RWPE1 (cell line): ENCODE measurements at regions not wholly inside any gene's neighbourhood (a gene's known extent, or its start where the extent isn't known, plus 50 kb on each side); places are given as distances from the start of the nearest gene placed in this dataset.
A peak's percentile ranks its signal among the peaks of the same experiment; 100 is the strongest.
"Not testable (repeated sequence)": the region's sequence is repeated elsewhere in the genome, so short reads cannot be mapped to it uniquely, and the experiment has no call there.

Source experiments
- CTCF ChIA-PET: fragments of 350-600 bp; sonication (Branson Sonifier 250); formaldehyde crosslinking; extraction: SDS; loops from one replicate; lab custom pipeline; 2021; lab: Yijun Ruan, JAX
- POLR2A ChIA-PET: fragments of 400-600 bp; formaldehyde crosslinking; extraction: SDS; loops from one replicate; lab custom pipeline; 2020; ENCODE audit warnings: antibody characterized with exemption; ENCODE audit not compliant: low non-redundant PET; lab: Yijun Ruan, JAX
- DNase-seq: peaks from one replicate; pipeline ENCODE4 v3.0.0; 2012; ENCODE audit warnings: low spot score
- H3K27ac ChIP-seq: fragments of 450-650 bp; 2 replicates; pipeline ENCODE4 v1.5.1; 2017
- CTCF ChIP-seq: fragments of 450-650 bp; conservative IDR thresholded peaks from 2 replicates; pipeline ENCODE4 v1.5.1; 2017; ENCODE audit warnings: low read depth, mild to moderate bottlenecking

DNA sequence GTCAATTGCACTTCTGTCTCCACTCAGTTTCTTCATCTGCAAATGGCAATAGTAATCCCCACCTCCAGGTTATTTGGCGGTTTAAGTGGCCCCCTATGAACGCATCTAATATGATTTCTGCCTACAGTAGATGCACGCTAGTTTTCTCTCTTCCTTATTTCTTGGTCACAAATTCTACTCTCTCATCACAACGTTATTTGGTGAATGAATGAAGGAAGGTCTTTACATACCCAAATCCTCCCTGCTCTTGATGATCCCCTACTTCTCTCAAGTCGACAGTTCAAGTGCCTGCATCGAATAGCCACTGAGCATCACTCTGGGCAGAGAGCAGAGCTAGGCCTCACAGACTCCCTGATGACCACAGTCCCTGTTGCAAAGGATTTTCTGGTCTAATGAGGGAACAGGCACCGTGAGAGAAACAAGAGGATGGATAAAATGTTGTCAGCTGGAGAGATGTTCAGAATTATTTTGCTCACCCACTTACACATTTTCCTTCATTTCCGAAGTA lies 181.2 kb upstream of the SMAD3 start:
- no peak for DNase-seq
- POLR2A ChIA-PET = no interaction called here
- H3K27ac ChIP-seq = peak overlapping the region; percentile 93
- no peak for TF ChIP-seq CTCF
- CTCF ChIA-PET = interaction anchor here (1.4 kb wide), 1 partner anchor 20 kb away, joined by 6 read pairs; no protein-coding TSS in a partner anchor

DNA sequence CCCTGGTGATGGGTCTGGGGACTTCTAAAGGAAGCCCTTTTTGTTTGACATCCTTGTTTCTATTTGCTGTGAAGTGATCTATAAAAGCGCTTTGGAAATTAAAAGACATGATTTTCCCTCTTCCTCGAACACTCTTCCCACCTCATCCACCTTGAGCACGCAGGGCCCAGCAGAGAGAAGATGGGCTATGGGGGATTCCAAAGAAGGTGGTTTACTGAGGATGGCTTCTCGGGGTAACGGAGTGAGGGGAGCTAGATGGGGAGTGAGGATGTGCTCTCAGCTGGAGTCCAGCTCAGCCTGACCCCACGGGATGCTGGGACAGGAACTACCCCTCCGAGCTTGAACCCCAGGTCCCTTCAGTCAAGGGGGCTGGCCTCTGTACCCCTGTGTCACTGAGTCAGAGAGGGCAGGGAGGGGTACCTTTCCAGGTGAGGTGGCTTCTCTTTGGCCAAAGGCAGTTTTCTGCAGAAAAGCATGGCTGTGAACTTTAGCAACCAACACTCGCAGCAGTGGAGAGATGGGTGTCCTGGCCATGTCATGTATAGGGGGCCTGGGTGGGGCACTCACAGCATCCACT lies 180.7 kb upstream of the SMAD3 start:
- TF ChIP-seq CTCF = no peak
- H3K27ac ChIP-seq = peak overlapping the region; percentile 93
- POLR2A ChIA-PET = no interaction called here
- no peak for DNase-seq
- CTCF ChIA-PET = interaction anchor here (0.6 to 1.4 kb wide), 2 partner anchors 20 to 157 kb away, joined by 3 to 6 read pairs; no protein-coding TSS in a partner anchor

DNA sequence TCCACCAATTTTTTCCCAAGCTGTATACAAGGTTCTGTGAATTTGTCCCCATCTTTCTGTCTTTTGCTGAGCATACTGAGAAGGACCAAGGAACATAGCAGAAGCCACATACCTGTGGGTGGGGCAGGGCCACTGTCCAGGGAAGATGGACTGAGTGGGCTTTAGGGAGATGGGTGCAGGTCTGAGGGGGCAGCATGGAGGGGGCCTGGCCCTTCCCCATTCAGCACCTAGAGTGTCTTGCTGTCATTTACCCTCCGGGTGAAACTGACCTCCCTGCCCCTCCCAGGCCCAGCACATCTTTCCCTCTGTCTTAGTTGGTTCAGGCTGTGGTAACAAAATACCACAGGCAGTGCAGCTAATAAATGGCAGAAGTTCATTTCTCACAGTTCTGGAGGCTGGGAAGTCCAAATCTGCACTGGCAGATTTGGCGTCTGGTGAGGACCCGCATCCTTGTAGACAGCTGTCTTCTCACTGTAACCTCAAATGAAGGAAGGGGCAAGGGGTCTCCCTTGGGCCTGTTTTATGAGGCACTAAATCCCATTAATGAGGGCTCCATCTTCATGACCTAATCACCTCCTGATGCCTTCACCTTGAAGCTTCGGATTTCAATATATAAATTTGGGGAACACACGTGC lies 180.0 kb upstream of the SMAD3 start:
- DNase-seq = no peak
- CTCF ChIA-PET = interaction anchor here (0.6 to 1.4 kb wide), 2 partner anchors 21 to 157 kb away, joined by 3 to 6 read pairs; no protein-coding TSS in a partner anchor
- POLR2A ChIA-PET = interaction anchor here (0.5 kb wide), 1 partner anchor 1054 kb away, joined by 3 read pairs; no protein-coding TSS in a partner anchor

DNA sequence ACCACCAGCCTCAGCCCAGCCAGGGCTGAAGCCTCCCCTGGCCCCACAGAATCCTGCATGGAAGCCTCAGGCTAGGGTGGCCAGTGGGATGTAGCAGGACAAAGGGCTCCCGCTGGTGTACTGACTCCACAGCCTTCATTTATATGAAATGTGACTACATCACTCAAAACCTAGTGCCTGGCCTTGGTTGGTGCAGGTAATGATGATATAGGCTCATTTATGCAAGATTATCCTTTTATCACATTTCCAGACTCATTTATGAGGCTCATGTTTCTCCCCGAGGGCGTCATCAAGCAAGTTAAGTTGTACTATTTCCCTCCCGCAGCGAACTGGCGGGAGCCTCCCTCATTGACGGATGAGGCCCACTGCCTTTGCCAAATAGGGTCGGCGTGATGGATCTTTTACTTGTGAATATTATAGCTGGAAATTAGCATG lies 179.1 kb upstream of the SMAD3 start:
- POLR2A ChIA-PET = no interaction called here
- H3K27ac ChIP-seq = no peak overlapping the region
- TF ChIP-seq CTCF = no peak

More for the DNA sequence above, 180.0 kb upstream of the SMAD3 start:
- TF ChIP-seq CTCF = no peak
- peak overlapping the region; percentile 93 for H3K27ac ChIP-seq

GRCh38 chr15:66886686-66887273 lies 178.6 kb upstream of the SMAD3 start:
- H3K27ac ChIP-seq = peak overlapping the region; percentile 66
- ChIA-PET POLR2A (no interaction called here), CTCF (no interaction called here)
- no peak for DNase-seq
- no peak for TF ChIP-seq CTCF

More for the DNA sequence above, 179.1 kb upstream of the SMAD3 start:
- CTCF ChIA-PET = no interaction called here
- DNase-seq = no peak

- CTCF ChIA-PET, DNase-seq, POLR2A ChIA-PET, H3K27ac ChIP-seq: not testable (repeated sequence)
These were observed 176.1 kb upstream of the SMAD3 start for GRCh38 chr15:66889298-66889697.

- TF ChIP-seq CTCF = no peak
- no peak for DNase-seq
- no peak overlapping the region for H3K27ac ChIP-seq
- ChIA-PET POLR2A (no interaction called here), CTCF (interaction anchor here (0.7 kb wide), 1 partner anchor 55 kb away, joined by 3 read pairs; no protein-coding TSS in a partner anchor)
These were observed 173.6 kb upstream of the SMAD3 start for GRCh38 chr15:66891776-66892175.
